B cell (primary cell): ENCODE measurements at regions not wholly inside any gene's neighbourhood (a gene's known extent, or its start where the extent isn't known, plus 50 kb on each side); places are given as distances from the start of the nearest gene placed in this dataset.

Source experiments
- CTCF ChIP-seq: fragments of 200-600 bp; IDR thresholded peaks from one replicate; pipeline ENCODE4 v1.8.0; 2022; ENCODE audit warnings: antibody characterized with exemption, mild to moderate bottlenecking
- EZH2 ChIP-seq: IDR thresholded peaks from 2 replicates; pipeline ENCODE4 v1.6.1; 2012; ENCODE audit warnings: borderline replicate concordance, low read depth, mild to moderate bottlenecking, moderate library complexity, low read length; ENCODE audit not compliant: insufficient read depth, poor library complexity, severe bottlenecking

- no peak for TF ChIP-seq CTCF
- no peak for TF ChIP-seq EZH2
Measured at GRCh38 chr5:175242207-175242606, 201.8 kb downstream of the DRD1 start.
